Duodenal mucosa (tissue), 2 donors: ENCODE measurements at regions not wholly inside any gene's neighbourhood (a gene's known extent, or its start where the extent isn't known, plus 50 kb on each side); places are given as distances from the start of the nearest gene placed in this dataset.
"Not testable (repeated sequence)": the region's sequence is repeated elsewhere in the genome, so short reads cannot be mapped to it uniquely, and the experiment has no call there.

ENCODE experiments used
- H3K27ac ChIP-seq: one replicate; pipeline ENCODE4 v1.7.0; 2013; ENCODE audit warnings: low read depth, low read length
- H3K27me3 ChIP-seq, 2 donors: one replicate each; pipeline ENCODE4 v1.7.0; 2013; ENCODE audit warnings: low read length in 2 of 2, control low read depth in 1 of 2; ENCODE audit not compliant: insufficient read depth in 2 of 2, control insufficient read depth in 1 of 2
- H3K36me3 ChIP-seq, 2 donors: one replicate each; pipeline ENCODE4 v1.7.0; 2013; ENCODE audit warnings: low read length in 2 of 2, control low read depth in 1 of 2; ENCODE audit not compliant: insufficient read depth in 2 of 2, control insufficient read depth in 1 of 2
- H3K4me1 ChIP-seq, 2 donors: one replicate each; pipeline ENCODE4 v1.7.0; 2013; ENCODE audit warnings: low read length in 2 of 2, control low read depth in 1 of 2; ENCODE audit not compliant: insufficient read depth in 2 of 2, control insufficient read depth in 1 of 2
- H3K4me3 ChIP-seq, 2 donors: one replicate each; pipeline ENCODE4 v1.7.0; 2013; ENCODE audit warnings: low read length in 2 of 2, low read depth in 1 of 2
- H3K9ac ChIP-seq, 2 donors: one replicate each; pipeline ENCODE4 v1.7.0; 2013; ENCODE audit warnings: low read length in 2 of 2, low read depth in 1 of 2
- H3K9me3 ChIP-seq, 2 donors: one replicate each; pipeline ENCODE4 v1.7.0; 2013; ENCODE audit warnings: low read length in 2 of 2, control low read depth in 1 of 2; ENCODE audit not compliant: control insufficient read depth in 1 of 2

GRCh38 chr4:57989430-57989829 lies 879.2 kb upstream of the IGFBP7 start:
- H3K9ac ChIP-seq: no peak overlapping the region

GRCh38 chr4:57985161-57985560 lies 875.0 kb upstream of the IGFBP7 start:
- Histone ChIP-seq H3K9me3 (peaks cover 0 to 8% of the 10 kb centered on the region in 2 donors), H3K4me3 (no peak overlapping the region), H3K27me3 (no peaks in the 10 kb centered on the region), H3K9ac (no peak overlapping the region), H3K36me3 (no peaks in the 10 kb centered on the region), H3K27ac (no peak overlapping the region), H3K4me1 (no peaks in the 10 kb centered on the region)

More at GRCh38 chr4:57989430-57989829, 879.2 kb upstream of the IGFBP7 start:
- H3K27ac ChIP-seq: no peak overlapping the region
- no peaks in the 10 kb centered on the region for H3K36me3 ChIP-seq
- H3K9me3 ChIP-seq: peaks cover 3 to 5% of the 10 kb centered on the region in 2 donors
- H3K4me1 ChIP-seq: no peaks in the 10 kb centered on the region
- no peak overlapping the region for H3K4me3 ChIP-seq
- no peaks in the 10 kb centered on the region for H3K27me3 ChIP-seq

- no peaks in the 10 kb centered on the region for H3K36me3 ChIP-seq
- H3K9me3 ChIP-seq: peaks cover 0 to 7% of the 10 kb centered on the region in 2 donors
- no peaks in the 10 kb centered on the region for H3K4me1 ChIP-seq
- H3K4me3 ChIP-seq: no peak overlapping the region
- no peaks in the 10 kb centered on the region for H3K27me3 ChIP-seq
- H3K9ac ChIP-seq: no peak overlapping the region
- no peak overlapping the region for H3K27ac ChIP-seq
Observed at GRCh38 chr4:57981123-57981522, 870.9 kb upstream of the IGFBP7 start.

- Histone ChIP-seq H3K27ac (no peak overlapping the region), H3K4me1 (no peaks in the 10 kb centered on the region), H3K27me3 (no peaks in the 10 kb centered on the region), H3K36me3 (no peaks in the 10 kb centered on the region), H3K9ac (no peak overlapping the region), H3K4me3 (no peak overlapping the region), H3K9me3 (no peaks in the 10 kb centered on the region)
Observed at GRCh38 chr4:57974821-57975220, 864.6 kb upstream of the IGFBP7 start.

- Histone ChIP-seq H3K27ac (no peak overlapping the region), H3K36me3 (no peaks in the 10 kb centered on the region), H3K9ac (no peak overlapping the region), H3K4me1 (no peaks in the 10 kb centered on the region), H3K4me3 (no peak overlapping the region), H3K9me3 (no peaks in the 10 kb centered on the region), H3K27me3 (no peaks in the 10 kb centered on the region)
Observed at GRCh38 chr4:57973819-57974218, 863.6 kb upstream of the IGFBP7 start.

- H3K9me3 ChIP-seq: peaks cover 5% of the 10 kb centered on the region in 2 donors
- no peaks in the 10 kb centered on the region for H3K27me3 ChIP-seq
- H3K4me3 ChIP-seq: no peak overlapping the region
- no peak overlapping the region for H3K27ac ChIP-seq
- H3K4me1 ChIP-seq: no peaks in the 10 kb centered on the region
- no peaks in the 10 kb centered on the region for H3K36me3 ChIP-seq
- no peak overlapping the region for H3K9ac ChIP-seq
Observed at GRCh38 chr4:57971261-57971660, 861.1 kb upstream of the IGFBP7 start.

GRCh38 chr4:57966987-57967760 lies 857.0 kb upstream of the IGFBP7 start:
- H3K4me3 ChIP-seq: no peak overlapping the region
- H3K27ac ChIP-seq: no peak overlapping the region
- peaks cover 5% of the 10 kb centered on the region in 2 donors for H3K9me3 ChIP-seq
- no peaks in the 10 kb centered on the region for H3K36me3 ChIP-seq
- H3K27me3 ChIP-seq: no peaks in the 10 kb centered on the region
- no peaks in the 10 kb centered on the region for H3K4me1 ChIP-seq
- no peak overlapping the region for H3K9ac ChIP-seq

GRCh38 chr4:57965431-57965830 lies 855.2 kb upstream of the IGFBP7 start:
- not testable (repeated sequence) for H3K4me3 ChIP-seq, H3K27me3 ChIP-seq, H3K9me3 ChIP-seq, H3K9ac ChIP-seq, H3K4me1 ChIP-seq, H3K36me3 ChIP-seq, H3K27ac ChIP-seq

- Histone ChIP-seq H3K27ac (no peak overlapping the region), H3K36me3 (no peaks in the 10 kb centered on the region), H3K4me1 (no peaks in the 10 kb centered on the region), H3K9ac (no peak overlapping the region), H3K4me3 (no peak overlapping the region), H3K9me3 (no peaks in the 10 kb centered on the region), H3K27me3 (no peaks in the 10 kb centered on the region)
Observed at GRCh38 chr4:57945298-57945697, 835.1 kb upstream of the IGFBP7 start.

- Histone ChIP-seq H3K36me3 (no peaks in the 10 kb centered on the region), H3K9ac (no peak overlapping the region), H3K27ac (no peak overlapping the region), H3K9me3 (no peaks in the 10 kb centered on the region), H3K4me3 (no peak overlapping the region), H3K27me3 (no peaks in the 10 kb centered on the region), H3K4me1 (no peaks in the 10 kb centered on the region)
Observed at GRCh38 chr4:57943682-57944081, 833.5 kb upstream of the IGFBP7 start.
